ENCODE measurements at regions not wholly inside any gene's neighbourhood (a gene's known extent, or its start where the extent isn't known, plus 50 kb on each side); places are given as distances from the start of the nearest gene placed in this dataset.

- H3K27me3 ChIP-seq (ENCODE audit: control insufficient read depth, insufficient read depth, low read length): no peaks in the 10 kb centered on the region
- FAIRE-seq (no peak), DNase-seq (ENCODE audit: low read depth) (no peak)
- H3K4me3 ChIP-seq (ENCODE audit: low read depth, low read length): no peak overlapping the region
- TF ChIP-seq CTCF (IDR thresholded peaks at IDR 0.05; ENCODE audit: insufficient read depth, low read length, severe bottlenecking): no peak
- no peaks in the 10 kb centered on the region for H3K36me3 ChIP-seq (ENCODE audit: control insufficient read depth, insufficient read depth, low read length)
Measured at GRCh38 chr2:216553482-216554240, 55.0 kb downstream of the RPL37A start.

GRCh38 chr2:216554286-216554685 lies 55.6 kb downstream of the RPL37A start:
- Histone ChIP-seq H3K4me3 (ENCODE audit: low read depth, low read length) (no peak overlapping the region), H3K36me3 (ENCODE audit: control insufficient read depth, insufficient read depth, low read length) (no peaks in the 10 kb centered on the region), H3K27me3 (ENCODE audit: control insufficient read depth, insufficient read depth, low read length) (no peaks in the 10 kb centered on the region)
- FAIRE-seq: no peak
- no peak for DNase-seq (ENCODE audit: low read depth)
- no peak for TF ChIP-seq CTCF (IDR thresholded peaks at IDR 0.05; ENCODE audit: insufficient read depth, low read length, severe bottlenecking)

- FAIRE-seq (no peak), DNase-seq (ENCODE audit: low read depth) (no peak)
- Histone ChIP-seq H3K36me3 (ENCODE audit: control insufficient read depth, insufficient read depth, low read length) (no peaks in the 10 kb centered on the region), H3K27me3 (ENCODE audit: control insufficient read depth, insufficient read depth, low read length) (no peaks in the 10 kb centered on the region), H3K4me3 (ENCODE audit: low read depth, low read length) (no peak overlapping the region)
- TF ChIP-seq CTCF (IDR thresholded peaks at IDR 0.05; ENCODE audit: insufficient read depth, low read length, severe bottlenecking): no peak
Measured at GRCh38 chr2:216554755-216555154, 56.1 kb downstream of the RPL37A start.

GRCh38 chr2:216555274-216555673 lies 56.6 kb downstream of the RPL37A start:
- no peak overlapping the region for H3K4me3 ChIP-seq (ENCODE audit: low read depth, low read length)
- DNase-seq (ENCODE audit: low read depth): no peak
- no peak for TF ChIP-seq CTCF (IDR thresholded peaks at IDR 0.05; ENCODE audit: insufficient read depth, low read length, severe bottlenecking)
- FAIRE-seq: no peak
- H3K27me3 ChIP-seq (ENCODE audit: control insufficient read depth, insufficient read depth, low read length): no peaks in the 10 kb centered on the region
- no peaks in the 10 kb centered on the region for H3K36me3 ChIP-seq (ENCODE audit: control insufficient read depth, insufficient read depth, low read length)

- no peak for FAIRE-seq
- no peak for DNase-seq (ENCODE audit: low read depth)
- no peak for TF ChIP-seq CTCF (IDR thresholded peaks at IDR 0.05; ENCODE audit: insufficient read depth, low read length, severe bottlenecking)
- Histone ChIP-seq H3K36me3 (ENCODE audit: control insufficient read depth, insufficient read depth, low read length) (no peaks in the 10 kb centered on the region), H3K27me3 (ENCODE audit: control insufficient read depth, insufficient read depth, low read length) (no peaks in the 10 kb centered on the region), H3K4me3 (ENCODE audit: low read depth, low read length) (no peak overlapping the region)
Measured at GRCh38 chr2:216556202-216556601, 57.6 kb downstream of the RPL37A start.

- TF ChIP-seq CTCF (IDR thresholded peaks at IDR 0.05; ENCODE audit: insufficient read depth, low read length, severe bottlenecking): no peak
- Histone ChIP-seq H3K4me3 (ENCODE audit: low read depth, low read length) (no peak overlapping the region), H3K36me3 (ENCODE audit: control insufficient read depth, insufficient read depth, low read length) (no peaks in the 10 kb centered on the region), H3K27me3 (ENCODE audit: control insufficient read depth, insufficient read depth, low read length) (no peaks in the 10 kb centered on the region)
- no peak for DNase-seq (ENCODE audit: low read depth)
- FAIRE-seq: no peak
Measured at GRCh38 chr2:216557413-216557812, 58.8 kb downstream of the RPL37A start.

All from bronchial epithelial cell (primary cell).